Endothelial cell of umbilical vein (primary cell): ENCODE measurements at regions not wholly inside any gene's neighbourhood (a gene's known extent, or its start where the extent isn't known, plus 50 kb on each side); places are given as distances from the start of the nearest gene placed in this dataset.

Source experiments
- CTCF ChIP-seq, 2 donors: IDR thresholded peaks; 1 replicate in 1 of 2; 2 replicates in 1 of 2; pipeline ENCODE4 v1.5.1; 2011; ENCODE audit warnings: low read length in 2 of 2, mild to moderate bottlenecking in 2 of 2, moderate library complexity in 2 of 2, control low read depth in 1 of 2, inconsistent platforms in 1 of 2, low read depth in 1 of 2; ENCODE audit not compliant: insufficient read depth in 1 of 2; ENCODE audit errors: extremely low read depth in 1 of 2
- EZH2 ChIP-seq: IDR thresholded peaks from 2 replicates; pipeline ENCODE4 v1.6.1; 2012; ENCODE audit warnings: borderline replicate concordance, low read depth, mild to moderate bottlenecking, moderate library complexity, low read length, inconsistent platforms; ENCODE audit not compliant: severe bottlenecking
- FOS ChIP-seq: IDR thresholded peaks from 2 replicates; pipeline ENCODE4 v1.6.1; 2011; ENCODE audit warnings: mild to moderate bottlenecking, low read length, moderate library complexity, borderline replicate concordance; ENCODE audit not compliant: insufficient read depth
- GATA2 ChIP-seq: IDR thresholded peaks from 2 replicates; pipeline ENCODE4 v1.7.0; 2011; ENCODE audit warnings: low read depth, mild to moderate bottlenecking, moderate library complexity, mixed read lengths, low read length; ENCODE audit not compliant: insufficient read length, insufficient read depth
- MAX ChIP-seq: IDR thresholded peaks from 2 replicates; pipeline ENCODE4 v1.6.1; 2011; ENCODE audit not compliant: insufficient read depth, insufficient read length
- POLR2A ChIP-seq: IDR thresholded peaks from 2 replicates; pipeline ENCODE4 v1.6.1; 2012; ENCODE audit warnings: low read depth, mild to moderate bottlenecking, control low read depth, low read length
- POLR2AphosphoS5 ChIP-seq: IDR thresholded peaks from 2 replicates; pipeline ENCODE4 v1.6.1; 2012; ENCODE audit warnings: low read depth, mild to moderate bottlenecking, control low read depth, low read length, moderate library complexity; ENCODE audit not compliant: insufficient read depth

- TF ChIP-seq POLR2A: no peak
- TF ChIP-seq CTCF (IDR thresholded peaks at IDR 0.05; ENCODE audit: extremely low read depth in 1 of 2, insufficient read depth in 1 of 2, low read depth in 1 of 2, low read length in 2 of 2): no peak
- TF ChIP-seq POLR2AphosphoS5: no peak
- no peak for TF ChIP-seq EZH2
- TF ChIP-seq MAX: no peak
- no peak for TF ChIP-seq FOS
- no peak for TF ChIP-seq GATA2
Measured at GRCh38 chr16:8517280-8517679, 73.0 kb downstream of the TMEM114 start.
